HepG2 (cell line): ENCODE measurements at regions not wholly inside any gene's neighbourhood (a gene's known extent, or its start where the extent isn't known, plus 50 kb on each side); places are given as distances from the start of the nearest gene placed in this dataset.

Source experiments
- ATAC-seq: fragments of 200-7000 bp; cut with Tn5 transposase; 3 replicates; pipeline ENCODE4 v1.9.1; 2020; ENCODE audit warnings: mild to moderate bottlenecking, moderate library complexity
- BruUV-seq: library from RNA; stranded (reverse); fragments of 400-500 nt; replicated peaks from 2 replicates; lab custom pipeline; 2021; lab: Mats Ljungman, UMichigan
- CTCF ChIA-PET: fragments of 300-600 bp; formaldehyde crosslinking; extraction: SDS; loops from one replicate; lab custom pipeline; 2021; ENCODE audit warnings: low total read pairs, inconsistent platforms, low intra/inter-chr PET ratio; lab: Yijun Ruan, JAX
- POLR2A ChIA-PET: fragments of 350-600 bp; sonication (Branson Sonifier 250); formaldehyde crosslinking; loops from one replicate; lab custom pipeline; 2020; ENCODE audit warnings: antibody characterized with exemption, inconsistent platforms; lab: Yijun Ruan, JAX
- DNase-seq: peaks from one replicate; pipeline ENCODE4 v3.0.0-alpha.2; 2015; ENCODE audit warnings: low spot score
- FAIRE-seq: peaks from 3 replicates; lab custom pipeline; 2011; peaks lifted over from hg19 to GRCh38; lab: Jason Lieb, UNC
- H2AFZ ChIP-seq: one replicate; pipeline ENCODE4 v1.6.1; 2011; ENCODE audit warnings: low read length, inconsistent platforms
- H3K27ac ChIP-seq: fragments of 300-600 bp; 3 replicates; pipeline ENCODE4 v1.8.0; 2011; ENCODE audit warnings: mixed run types, mild to moderate bottlenecking, mixed read lengths, low read length, inconsistent platforms; ENCODE audit not compliant: insufficient read depth; ENCODE audit errors: extremely low read length
- H3K27me3 ChIP-seq, 2 experiments: fragments of 200-600 bp in 1 of 2; 2 replicates in 1 of 2; 3 replicates in 1 of 2; pipeline versions ENCODE4 v1.6.0 to v1.8.0; 2011; ENCODE audit warnings: low read length in 2 of 2, mild to moderate bottlenecking in 2 of 2, moderate library complexity in 2 of 2, inconsistent platforms in 1 of 2; ENCODE audit not compliant: insufficient read depth in 2 of 2, control insufficient read depth in 1 of 2
- H3K36me3 ChIP-seq, 2 experiments: fragments of 200-600 bp in 1 of 2; replicated peaks in 1 of 2; 2 replicates in 1 of 2; 3 replicates in 1 of 2; pipeline versions ENCODE4 v1.5.1 to v1.8.0; 2011; ENCODE audit warnings: low read length in 2 of 2, inconsistent platforms in 1 of 2; ENCODE audit not compliant: insufficient read depth in 2 of 2, control insufficient read depth in 1 of 2
- H3K4me1 ChIP-seq: 2 replicates; pipeline ENCODE4 v1.5.1; 2012; ENCODE audit warnings: low read length, inconsistent platforms; ENCODE audit not compliant: insufficient read depth
- H3K4me2 ChIP-seq: 2 replicates; pipeline ENCODE4 v1.6.0; 2011; ENCODE audit warnings: low read depth, low read length, inconsistent platforms
- H3K4me3 ChIP-seq, 3 experiments: fragments of 200-600 bp in 1 of 3; sonication (generic), shearing (Covaris generic) in 1 of 3; replicated peaks in 1 of 3; 2 replicates each; pipeline ENCODE4 v1.5.1; 2011 to 2016; ENCODE audit warnings: low read length in 3 of 3, inconsistent platforms in 2 of 3, low read depth in 2 of 3, mild to moderate bottlenecking in 2 of 3, control low read depth in 1 of 3, mixed read lengths in 1 of 3; ENCODE audit not compliant: insufficient read depth in 1 of 3
- H3K79me2 ChIP-seq: one replicate; pipeline ENCODE4 v1.6.1; 2011; ENCODE audit warnings: low read length, inconsistent platforms; ENCODE audit not compliant: insufficient read depth
- H3K9ac ChIP-seq: 2 replicates; pipeline ENCODE4 v1.6.0; 2011; ENCODE audit warnings: mild to moderate bottlenecking, low read depth, low read length, inconsistent platforms; ENCODE audit not compliant: insufficient read depth
- H3K9me3 ChIP-seq: 2 replicates; pipeline ENCODE4 v1.5.1; 2012; ENCODE audit warnings: mild to moderate bottlenecking, low read length
- H4K20me1 ChIP-seq: 2 replicates; pipeline ENCODE4 v1.6.0; 2011; ENCODE audit warnings: inconsistent platforms, mild to moderate bottlenecking, low read length, moderate library complexity; ENCODE audit not compliant: insufficient read depth
- ATF7 ChIP-seq, 2 experiments: fragments of 450-650 bp in 1 of 2; sonication (generic) in 1 of 2; formaldehyde crosslinking in 1 of 2; IDR thresholded peaks; 2 replicates each; pipeline versions ENCODE4 v1.4.0 to v1.6.1; 2016 to 2020; ENCODE audit warnings: antibody characterized with exemption in 1 of 2, mild to moderate bottlenecking in 1 of 2, missing genetic modification reagents in 1 of 2
- CAMTA2 ChIP-seq: sonication (generic); formaldehyde crosslinking; IDR thresholded peaks from 2 replicates; pipeline ENCODE4 v1.4.0; 2020; ENCODE audit warnings: mild to moderate bottlenecking, missing genetic modification reagents, borderline replicate concordance
- CEBPB ChIP-seq: IDR thresholded peaks from 2 replicates; pipeline ENCODE4 v1.6.1; 2011; ENCODE audit warnings: low read depth, low read length, improper control_type of control experiment, borderline replicate concordance
- NFIB ChIP-seq: sonication (generic); formaldehyde crosslinking; IDR thresholded peaks from 2 replicates; pipeline ENCODE4 v1.9.0; 2021; ENCODE audit warnings: missing genetic modification reagents, mild to moderate bottlenecking, borderline replicate concordance
- SOX6 ChIP-seq, 2 experiments: fragments of 450-650 bp in 1 of 2; sonication (generic) in 1 of 2; formaldehyde crosslinking in 1 of 2; IDR thresholded peaks; 2 replicates each; pipeline versions ENCODE4 v1.4.0 to v1.6.1; 2017 to 2020; ENCODE audit warnings: antibody characterized with exemption in 1 of 2, mild to moderate bottlenecking in 1 of 2, missing genetic modification reagents in 1 of 2
- ZBTB7A ChIP-seq: sonication (generic); formaldehyde crosslinking; IDR thresholded peaks from 2 replicates; pipeline ENCODE4 v1.8.0; 2022; ENCODE audit warnings: mild to moderate bottlenecking, missing genetic modification reagents
- ZNF101 ChIP-seq: sonication (generic); formaldehyde crosslinking; IDR thresholded peaks from 2 replicates; pipeline ENCODE4 v1.4.0; 2020; ENCODE audit warnings: mild to moderate bottlenecking, low read depth, missing genetic modification reagents, borderline replicate concordance
- ZNF230 ChIP-seq: sonication (generic); formaldehyde crosslinking; IDR thresholded peaks from 2 replicates; pipeline ENCODE4 v1.4.0; 2020; ENCODE audit warnings: mild to moderate bottlenecking, missing genetic modification reagents
- ZNF607 ChIP-seq: sonication (generic); formaldehyde crosslinking; IDR thresholded peaks from 2 replicates; pipeline ENCODE4 v1.5.1; 2020; ENCODE audit warnings: missing genetic modification reagents, mild to moderate bottlenecking, borderline replicate concordance
- ZSCAN20 ChIP-seq: sonication (generic); formaldehyde crosslinking; IDR thresholded peaks from 2 replicates; pipeline ENCODE4 v1.4.0; 2020; ENCODE audit warnings: missing genetic modification reagents, mild to moderate bottlenecking, borderline replicate concordance
- ZSCAN22 ChIP-seq: sonication (generic); formaldehyde crosslinking; IDR thresholded peaks from 2 replicates; pipeline ENCODE4 v1.4.0; 2020; ENCODE audit warnings: mild to moderate bottlenecking, missing genetic modification reagents
- WGBS: methylation state at CpG from one replicate; pipeline ENCODE4 v1.1.6; 2017; ENCODE audit warnings: low lambda C conversion rate; 5-methylcytosine and 5-hydroxymethylcytosine counted together
- in situ Hi-C: cut with HindIII; loops from 2 replicates; pipeline ENCODE4 v1.10.0; 2017; ENCODE audit warnings: low pct_unique_long_range_greater_than_20kb; ENCODE audit not compliant: extremely low pct_ligation_motif_present
- intact Hi-C: fragments of 100-400 bp; cut with micrococcal nuclease; formaldehyde crosslinking; loops from one replicate; pipeline ENCODE4 v1.10.0; 2022; ENCODE audit not compliant: unreplicated experiment
- TF ChIP-seq, protein P1 (sequence below): sonication (generic); formaldehyde crosslinking; IDR thresholded peaks from 2 replicates; pipeline ENCODE4 v1.4.0; 2020; ENCODE audit warnings: mild to moderate bottlenecking, low read depth, missing genetic modification reagents

DNA sequence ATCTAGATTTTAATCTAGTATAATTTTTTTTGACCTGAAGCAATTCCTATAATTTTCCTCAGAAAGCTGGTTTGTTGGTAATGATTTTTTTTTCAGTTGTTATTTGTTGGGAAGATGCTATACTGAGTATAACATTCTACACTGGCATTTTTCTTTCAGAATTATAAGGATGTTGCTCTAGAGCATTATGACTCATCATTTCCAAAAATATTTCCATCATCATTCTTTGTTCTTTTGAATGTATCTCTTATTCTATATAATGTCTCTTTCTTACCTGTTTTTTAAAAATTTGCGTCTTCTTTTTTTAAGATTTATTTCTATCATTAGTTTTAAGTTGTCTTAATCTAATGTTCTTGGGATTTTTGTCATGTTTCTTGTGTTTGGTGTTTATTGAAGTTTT, 356.5 kb upstream of the KCND2 start:
- CTCF ChIA-PET, result no interaction called here
- ATAC-seq (no peak), FAIRE-seq (no peak)
- BruUV-seq, result no TSS peak
- no peak overlapping the region for H3K9ac ChIP-seq
- H3K36me3 ChIP-seq, result no peaks in the 10 kb centered on the region
- TF ChIP-seq ZNF607 (CRISPR knock-in tag) (no peak), CEBPB (no peak), ZSCAN20 (CRISPR knock-in tag) (no peak), ZNF230 (CRISPR knock-in tag) (no peak), ZBTB7A (CRISPR knock-in tag) (no peak), ZSCAN22 (CRISPR knock-in tag) (no peak), ATF7 (IDR thresholded peaks at IDR 0.05) (no peak), ATF7 (CRISPR knock-in tag; IDR thresholded peaks at IDR 0.05) (no peak)
- TF ChIP-seq, all 625 proteins: peak for 0
- POLR2A ChIA-PET, result no interaction called here
- H2AFZ ChIP-seq, result no peak overlapping the region
- in situ Hi-C loops, result no loop called here
- WGBS, result 2% methylated on average over 1 of the region's 1 CpG
- no peaks in the 10 kb centered on the region; the same call in 1 of the 2 replicates for H3K9me3 ChIP-seq
- no peaks in the 10 kb centered on the region for H3K27me3 ChIP-seq
- H4K20me1 ChIP-seq, result no peaks in the 10 kb centered on the region
- no peak overlapping the region for H3K4me3 ChIP-seq
- H3K4me2 ChIP-seq, result no peak overlapping the region
- no peak for DNase-seq
- no peak overlapping the region for H3K27ac ChIP-seq
- no peaks in the 10 kb centered on the region for H3K79me2 ChIP-seq
- intact Hi-C loops, result no loop called here
- no peaks in the 10 kb centered on the region for H3K4me1 ChIP-seq

DNA sequence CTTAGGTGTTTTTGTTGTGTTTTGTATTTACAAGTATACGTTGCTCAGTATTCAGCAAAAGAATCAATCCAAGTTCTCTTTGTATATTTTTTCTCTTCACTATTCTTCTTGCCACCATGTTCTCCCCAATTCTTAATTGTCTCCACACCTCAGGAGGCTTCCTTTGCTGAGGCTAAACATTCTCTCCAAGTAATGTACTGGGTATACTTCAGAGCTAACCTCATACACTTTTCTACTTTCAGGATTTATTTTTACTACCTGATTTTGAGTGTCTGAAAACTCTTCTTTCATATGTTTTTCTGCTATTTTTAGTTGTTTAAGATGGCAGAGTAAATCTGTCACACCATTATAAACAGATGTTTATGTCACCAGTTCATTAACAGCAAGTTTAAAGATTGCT, 354.8 kb upstream of the KCND2 start:
- in situ Hi-C loops, result no loop called here
- Histone ChIP-seq H2AFZ (no peak overlapping the region), H3K9ac (no peak overlapping the region), H4K20me1 (no peaks in the 10 kb centered on the region), H3K4me1 (no peaks in the 10 kb centered on the region), H3K9me3 (no peaks in the 10 kb centered on the region; the same call in 1 of the 2 replicates), H3K79me2 (no peaks in the 10 kb centered on the region), H3K4me3 (no peak overlapping the region), H3K4me2 (no peak overlapping the region), H3K36me3 (no peaks in the 10 kb centered on the region), H3K27me3 (no peaks in the 10 kb centered on the region), H3K27ac (no peak overlapping the region)
- no peak for FAIRE-seq
- intact Hi-C loops, result no loop called here
- ChIA-PET CTCF (no interaction called here), POLR2A (no interaction called here)
- 5% methylated on average over 1 of the region's 1 CpG for WGBS
- no TSS peak for BruUV-seq
- DNase-seq, result no peak
- TF ChIP-seq ZNF101 (CRISPR knock-in tag), result no peak
- TF ChIP-seq, protein P1, sequence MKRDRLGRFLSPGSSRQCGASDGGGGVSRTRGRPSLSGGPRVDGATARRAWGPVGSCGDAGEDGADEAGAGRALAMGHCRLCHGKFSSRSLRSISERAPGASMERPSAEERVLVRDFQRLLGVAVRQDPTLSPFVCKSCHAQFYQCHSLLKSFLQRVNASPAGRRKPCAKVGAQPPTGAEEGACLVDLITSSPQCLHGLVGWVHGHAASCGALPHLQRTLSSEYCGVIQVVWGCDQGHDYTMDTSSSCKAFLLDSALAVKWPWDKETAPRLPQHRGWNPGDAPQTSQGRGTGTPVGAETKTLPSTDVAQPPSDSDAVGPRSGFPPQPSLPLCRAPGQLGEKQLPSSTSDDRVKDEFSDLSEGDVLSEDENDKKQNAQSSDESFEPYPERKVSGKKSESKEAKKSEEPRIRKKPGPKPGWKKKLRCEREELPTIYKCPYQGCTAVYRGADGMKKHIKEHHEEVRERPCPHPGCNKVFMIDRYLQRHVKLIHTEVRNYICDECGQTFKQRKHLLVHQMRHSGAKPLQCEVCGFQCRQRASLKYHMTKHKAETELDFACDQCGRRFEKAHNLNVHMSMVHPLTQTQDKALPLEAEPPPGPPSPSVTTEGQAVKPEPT, result no peak
- TF ChIP-seq CAMTA2 (CRISPR knock-in tag), result no peak
- no peak for TF ChIP-seq SOX6 (IDR thresholded peaks at IDR 0.05)
- no peak for TF ChIP-seq SOX6 (CRISPR knock-in tag; IDR thresholded peaks at IDR 0.05)
- no peak for TF ChIP-seq NFIB (CRISPR knock-in tag)
- ATAC-seq, result no peak
